Keratinocyte (primary cell): ENCODE measurements at regions not wholly inside any gene's neighbourhood (a gene's known extent, or its start where the extent isn't known, plus 50 kb on each side); places are given as distances from the start of the nearest gene placed in this dataset.

Experiments
- DNase-seq: peaks from one replicate; pipeline ENCODE4 v3.0.0-alpha.2; 2011; ENCODE audit warnings: low read depth, missing footprints, low spot score
- FAIRE-seq: peaks from 2 replicates; lab custom pipeline; 2011; peaks lifted over from hg19 to GRCh38; lab: Jason Lieb, UNC
- H2AFZ ChIP-seq: 2 replicates; pipeline ENCODE4 v1.6.0; 2012; ENCODE audit warnings: low read length, control low read depth, inconsistent platforms; ENCODE audit not compliant: control insufficient read depth
- H3K27ac ChIP-seq: 2 replicates; pipeline ENCODE4 v1.5.1; 2011; ENCODE audit warnings: low read length; ENCODE audit not compliant: control insufficient read depth, insufficient read depth
- H3K27me3 ChIP-seq: 3 replicates; pipeline ENCODE4 v1.6.0; 2011; ENCODE audit warnings: low read length; ENCODE audit not compliant: control insufficient read depth, insufficient read depth; ENCODE audit errors: extremely low read depth
- H3K36me3 ChIP-seq, 2 experiments: 2 replicates in 1 of 2; 3 replicates in 1 of 2; pipeline ENCODE4 v1.5.1; 2011; ENCODE audit warnings: low read length in 2 of 2, mild to moderate bottlenecking in 1 of 2; ENCODE audit not compliant: control insufficient read depth in 2 of 2, insufficient read depth in 2 of 2; ENCODE audit errors: extremely low read depth in 1 of 2
- H3K4me1 ChIP-seq: 3 replicates; pipeline ENCODE4 v1.5.1; 2011; ENCODE audit warnings: low read length; ENCODE audit not compliant: control insufficient read depth, insufficient read depth; ENCODE audit errors: extremely low read depth
- H3K4me2 ChIP-seq: 3 replicates; pipeline ENCODE4 v1.6.0; 2011; ENCODE audit warnings: low read depth, low read length; ENCODE audit not compliant: control insufficient read depth, insufficient read depth; ENCODE audit errors: extremely low read depth
- H3K4me3 ChIP-seq, 3 experiments: fragments of 200-600 bp in 1 of 3; sonication (generic) in 1 of 3; 2 replicates in 2 of 3; 3 replicates in 1 of 3; pipeline ENCODE4 v1.5.1; 2011 to 2016; ENCODE audit warnings: low read length in 3 of 3, mild to moderate bottlenecking in 3 of 3, control low read depth in 2 of 3, inconsistent platforms in 1 of 3, low read depth in 1 of 3, mixed read lengths in 1 of 3, mixed run types in 1 of 3, moderate library complexity in 1 of 3; ENCODE audit not compliant: control insufficient read depth in 2 of 3, insufficient read depth in 2 of 3; ENCODE audit errors: extremely low read depth in 1 of 3
- H3K79me2 ChIP-seq: 2 replicates; pipeline ENCODE4 v1.6.0; 2012; ENCODE audit warnings: low read length; ENCODE audit not compliant: control insufficient read depth, insufficient read depth
- H3K9ac ChIP-seq: 3 replicates; pipeline ENCODE4 v1.6.0; 2011; ENCODE audit warnings: low read length; ENCODE audit not compliant: control insufficient read depth, insufficient read depth; ENCODE audit errors: extremely low read depth
- H3K9me1 ChIP-seq: 3 replicates; pipeline ENCODE4 v1.6.0; 2011; ENCODE audit warnings: low read length; ENCODE audit not compliant: control insufficient read depth, insufficient read depth; ENCODE audit errors: extremely low read depth
- H3K9me3 ChIP-seq: 2 replicates; pipeline ENCODE4 v1.5.1; 2012; ENCODE audit warnings: low read depth, low read length; ENCODE audit not compliant: control insufficient read depth
- H4K20me1 ChIP-seq: 3 replicates; pipeline ENCODE4 v1.6.0; 2011; ENCODE audit warnings: low read length; ENCODE audit not compliant: control insufficient read depth, insufficient read depth; ENCODE audit errors: extremely low read depth
- EZH2 ChIP-seq: IDR thresholded peaks from one replicate; pipeline ENCODE4 v1.6.1; 2012; ENCODE audit warnings: inconsistent platforms, mild to moderate bottlenecking, low read length, moderate library complexity
- dilution Hi-C: fragments of 300-500 bp; cut with MboI; formaldehyde crosslinking; loops from one replicate; pipeline ENCODE4 v1.7.0; 2020; ENCODE audit warnings: low sequenced_read_pairs; ENCODE audit not compliant: extremely low pct_ligation_motif_present
- small RNA-seq, 3 experiments: library from RNA; depleted of rRNA; stranded (forward); fragments of <200 nt; gene quantifications; one replicate each; pipeline ENCODE3, GENCODE V24; 2012; ENCODE audit warnings: low read depth in 3 of 3, low replicate concordance in 1 of 3; ENCODE audit not compliant: insufficient read length in 3 of 3
- TF ChIP-seq, protein P1 (sequence below), 3 experiments: IDR thresholded peaks in 1 of 3; conservative IDR thresholded peaks in 1 of 3; optimal IDR thresholded peaks in 1 of 3; 2 replicates in 2 of 3; 3 replicates in 1 of 3; pipeline versions ENCODE3 to v1.5.1; 2011; ENCODE audit warnings: low read length in 3 of 3, mild to moderate bottlenecking in 3 of 3, moderate library complexity in 2 of 3, control low read depth in 1 of 3, inconsistent platforms in 1 of 3; ENCODE audit not compliant: insufficient read depth in 2 of 3; ENCODE audit errors: extremely low read depth in 1 of 3

DNA sequence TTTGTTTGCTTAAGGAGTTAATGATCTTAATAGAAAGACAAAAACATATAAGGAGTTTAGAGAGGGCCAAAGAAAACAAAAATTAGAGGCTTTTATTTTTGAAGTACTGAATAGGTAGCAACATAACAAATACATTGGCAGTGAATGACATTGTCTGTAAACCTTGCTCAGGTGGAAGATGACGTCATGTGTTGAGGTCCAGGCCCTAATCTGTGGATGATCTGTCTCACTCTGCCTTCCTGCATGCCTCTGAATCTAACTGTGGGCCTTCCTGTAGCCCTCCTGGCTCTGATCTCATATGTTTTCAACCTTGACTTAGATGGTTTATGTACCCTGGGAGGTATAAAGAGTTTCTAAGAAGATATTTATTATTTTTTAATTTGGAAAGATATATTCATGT, 58.1 kb upstream of the DYNAP start:
- Histone ChIP-seq H3K4me1 (no peaks in the 10 kb centered on the region), H3K4me3 (no peak overlapping the region), H3K36me3 (no peaks in the 10 kb centered on the region), H4K20me1 (no peaks in the 10 kb centered on the region), H3K27me3 (no peaks in the 10 kb centered on the region), H2AFZ (no peak overlapping the region), H3K9me3 (peaks cover 1% of the 10 kb centered on the region), H3K4me2 (no peak overlapping the region), H3K27ac (no peak overlapping the region), H3K9me1 (no peaks in the 10 kb centered on the region), H3K79me2 (no peaks in the 10 kb centered on the region), H3K9ac (no peak overlapping the region)
- DNase-seq (no peak), FAIRE-seq (no peak)
- TF ChIP-seq, protein P1, sequence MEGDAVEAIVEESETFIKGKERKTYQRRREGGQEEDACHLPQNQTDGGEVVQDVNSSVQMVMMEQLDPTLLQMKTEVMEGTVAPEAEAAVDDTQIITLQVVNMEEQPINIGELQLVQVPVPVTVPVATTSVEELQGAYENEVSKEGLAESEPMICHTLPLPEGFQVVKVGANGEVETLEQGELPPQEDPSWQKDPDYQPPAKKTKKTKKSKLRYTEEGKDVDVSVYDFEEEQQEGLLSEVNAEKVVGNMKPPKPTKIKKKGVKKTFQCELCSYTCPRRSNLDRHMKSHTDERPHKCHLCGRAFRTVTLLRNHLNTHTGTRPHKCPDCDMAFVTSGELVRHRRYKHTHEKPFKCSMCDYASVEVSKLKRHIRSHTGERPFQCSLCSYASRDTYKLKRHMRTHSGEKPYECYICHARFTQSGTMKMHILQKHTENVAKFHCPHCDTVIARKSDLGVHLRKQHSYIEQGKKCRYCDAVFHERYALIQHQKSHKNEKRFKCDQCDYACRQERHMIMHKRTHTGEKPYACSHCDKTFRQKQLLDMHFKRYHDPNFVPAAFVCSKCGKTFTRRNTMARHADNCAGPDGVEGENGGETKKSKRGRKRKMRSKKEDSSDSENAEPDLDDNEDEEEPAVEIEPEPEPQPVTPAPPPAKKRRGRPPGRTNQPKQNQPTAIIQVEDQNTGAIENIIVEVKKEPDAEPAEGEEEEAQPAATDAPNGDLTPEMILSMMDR (optimal IDR thresholded peaks at IDR 0.05 in 1 of 3, IDR thresholded peaks at IDR 0.05 in 1 of 3, conservative IDR thresholded peaks at IDR 0.05 in 1 of 3; ENCODE audit: extremely low read depth in 1 of 3, insufficient read depth in 2 of 3, low read length in 3 of 3), result no peak
- no peak for TF ChIP-seq EZH2
- dilution Hi-C loops, result no loop called here

Small RNA genes in the stretch of these regions (small RNA-seq; reads per million reads assigned to genes)
- 0 reads per million in 3 experiments for gene AC090897.1
